ENCODE measurements at regions not wholly inside any gene's neighbourhood (a gene's known extent, or its start where the extent isn't known, plus 50 kb on each side); places are given as distances from the start of the nearest gene placed in this dataset.
A peak's percentile ranks its signal among the peaks of the same experiment; 100 is the strongest.

DNA sequence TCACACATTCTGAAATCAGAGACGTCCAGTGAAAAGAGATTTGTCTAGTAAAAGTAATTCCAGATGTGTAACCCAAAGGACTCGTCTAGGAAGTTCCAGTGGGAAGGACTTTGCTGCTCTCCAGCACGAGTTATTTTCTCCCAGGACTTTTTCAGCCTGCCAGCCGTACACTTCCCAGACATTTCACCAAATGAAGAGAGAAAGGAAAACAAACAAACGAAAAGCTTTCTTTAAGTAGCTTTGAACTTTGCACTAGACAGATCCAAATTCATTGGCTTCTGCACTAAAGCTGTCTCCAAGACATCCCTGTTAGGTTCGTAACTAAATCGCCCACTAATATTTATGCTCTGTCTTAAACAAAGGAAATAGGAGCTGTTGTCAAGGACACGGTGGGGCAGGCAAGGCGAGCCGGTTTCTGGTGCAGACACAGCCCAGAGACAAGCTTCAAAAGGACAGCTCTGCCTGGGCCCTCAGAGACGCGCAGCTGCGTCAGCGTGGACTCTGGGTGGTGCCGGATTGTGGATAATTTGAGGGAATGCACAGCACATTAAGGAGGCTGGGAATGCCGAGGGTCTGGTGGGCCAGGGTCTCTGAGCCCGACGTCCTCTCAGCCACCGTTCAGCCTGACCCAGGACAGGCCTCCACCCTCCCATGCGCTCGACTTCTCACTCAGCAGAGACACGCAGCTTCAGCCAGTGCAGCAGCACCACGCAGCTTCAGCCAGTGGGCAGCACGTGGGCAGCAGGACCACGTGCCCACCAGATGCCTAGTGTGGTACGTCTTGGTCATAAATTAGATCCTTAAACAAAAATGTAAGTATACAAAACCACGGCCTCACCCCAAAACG is 64.1 kb upstream of the INSIG1 start:
- no peak for DNase-seq
- ChIA-PET POLR2A (interaction anchor here (1.0 kb wide), 1 partner anchor 64 kb away, joined by 5 read pairs; the partner anchor contains the start of gene INSIG1), CTCF (interaction anchor here (1.1 to 1.3 kb wide), 2 partner anchors 19 to 111 kb away, joined by 3 read pairs; no protein-coding TSS in a partner anchor)
- Histone ChIP-seq H3K36me3 (ENCODE audit: control insufficient read depth, insufficient read depth, low read length) (no peaks in the 10 kb centered on the region; the same call in 1 of the 2 replicates), H3K27me3 (replicated peaks; ENCODE audit: control insufficient read depth, insufficient read depth, low read length) (no peaks in the 10 kb centered on the region), H3K9me3 (peaks cover 7% of the 10 kb centered on the region; the same call in 1 of the 2 replicates), H3K4me1 (peaks cover 59% of the 10 kb centered on the region), H3K4me3 (ENCODE audit: low read depth, low read length) (no peak overlapping the region)
- Mint-ChIP-seq H3K4me1 (ENCODE audit: low read depth, unreplicated experiment) (peaks cover 40% of the 10 kb centered on the region), H3K36me3 (ENCODE audit: insufficient read depth, unreplicated experiment) (peaks cover 18% of the 10 kb centered on the region), H3K4me3 (ENCODE audit: unreplicated experiment) (no peak overlapping the region), H3K27ac (ENCODE audit: unreplicated experiment) (peak overlapping the region; percentile 87), H3K27me3 (ENCODE audit: insufficient read depth, unreplicated experiment) (no peaks in the 10 kb centered on the region), H3K9me3 (ENCODE audit: unreplicated experiment) (no peaks in the 10 kb centered on the region)
- BruUV-seq (replicated peaks) = no TSS peak
- intact Hi-C loops (cut with micrococcal nuclease; ENCODE audit: unreplicated experiment) = loop anchor here (1.0 to 2.0 kb wide), 2 partner anchors 19 to 64 kb away; partner anchors contain the start of gene INSIG1
- TF ChIP-seq, protein P1, sequence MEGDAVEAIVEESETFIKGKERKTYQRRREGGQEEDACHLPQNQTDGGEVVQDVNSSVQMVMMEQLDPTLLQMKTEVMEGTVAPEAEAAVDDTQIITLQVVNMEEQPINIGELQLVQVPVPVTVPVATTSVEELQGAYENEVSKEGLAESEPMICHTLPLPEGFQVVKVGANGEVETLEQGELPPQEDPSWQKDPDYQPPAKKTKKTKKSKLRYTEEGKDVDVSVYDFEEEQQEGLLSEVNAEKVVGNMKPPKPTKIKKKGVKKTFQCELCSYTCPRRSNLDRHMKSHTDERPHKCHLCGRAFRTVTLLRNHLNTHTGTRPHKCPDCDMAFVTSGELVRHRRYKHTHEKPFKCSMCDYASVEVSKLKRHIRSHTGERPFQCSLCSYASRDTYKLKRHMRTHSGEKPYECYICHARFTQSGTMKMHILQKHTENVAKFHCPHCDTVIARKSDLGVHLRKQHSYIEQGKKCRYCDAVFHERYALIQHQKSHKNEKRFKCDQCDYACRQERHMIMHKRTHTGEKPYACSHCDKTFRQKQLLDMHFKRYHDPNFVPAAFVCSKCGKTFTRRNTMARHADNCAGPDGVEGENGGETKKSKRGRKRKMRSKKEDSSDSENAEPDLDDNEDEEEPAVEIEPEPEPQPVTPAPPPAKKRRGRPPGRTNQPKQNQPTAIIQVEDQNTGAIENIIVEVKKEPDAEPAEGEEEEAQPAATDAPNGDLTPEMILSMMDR (IDR thresholded peaks at IDR 0.05; ENCODE audit: insufficient read depth in 1 of 2, low read depth in 1 of 2, low read length in 1 of 2, severe bottlenecking in 1 of 2, unreplicated experiment in 1 of 2) = no peak

DNA sequence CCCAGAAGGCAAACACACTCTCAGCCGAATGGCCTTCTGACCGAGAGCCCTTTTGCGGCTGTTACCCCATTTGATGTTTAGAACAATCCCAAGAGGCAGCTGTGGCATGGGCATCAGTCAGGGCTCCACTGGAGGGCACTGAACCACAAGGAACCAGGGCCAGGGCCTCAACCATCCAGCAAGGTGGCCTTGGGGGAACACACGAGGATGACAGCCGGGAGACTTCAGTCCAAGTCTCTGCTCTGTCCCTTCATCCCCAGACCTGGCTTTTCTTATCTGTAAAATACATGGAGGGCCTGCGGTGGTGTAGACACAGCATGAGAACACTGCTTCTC is 63.6 kb upstream of the INSIG1 start:
- TF ChIP-seq, protein P1 (IDR thresholded peaks at IDR 0.05; ENCODE audit: insufficient read depth in 1 of 2, low read depth in 1 of 2, low read length in 1 of 2, severe bottlenecking in 1 of 2, unreplicated experiment in 1 of 2) = no peak
- H3K4me3 Mint-ChIP-seq (ENCODE audit: unreplicated experiment) = no peak overlapping the region
- DNase-seq = no peak
- H3K36me3 Mint-ChIP-seq (ENCODE audit: insufficient read depth, unreplicated experiment) = peaks cover 24% of the 10 kb centered on the region
- POLR2A ChIA-PET = interaction anchor here (1.0 kb wide), 1 partner anchor 63 kb away, joined by 5 read pairs; the partner anchor contains the start of gene INSIG1
- CTCF ChIA-PET = interaction anchor here (1.1 to 1.8 kb wide), 3 partner anchors 19 to 111 kb away, joined by 3 to 6 read pairs (median 3); partner anchors contain the start of gene INSIG1
- peaks cover 40% of the 10 kb centered on the region for H3K4me1 Mint-ChIP-seq (ENCODE audit: low read depth, unreplicated experiment)
- Histone ChIP-seq H3K36me3 (ENCODE audit: control insufficient read depth, insufficient read depth, low read length) (no peaks in the 10 kb centered on the region; the same call in 1 of the 2 replicates), H3K9me3 (peaks cover 10% of the 10 kb centered on the region; the same call in 1 of the 2 replicates), H3K4me3 (ENCODE audit: low read depth, low read length) (no peak overlapping the region), H3K27me3 (replicated peaks; ENCODE audit: control insufficient read depth, insufficient read depth, low read length) (no peaks in the 10 kb centered on the region), H3K4me1 (peaks cover 62% of the 10 kb centered on the region)
- intact Hi-C loops (cut with micrococcal nuclease; ENCODE audit: unreplicated experiment) = loop anchor here (1.0 to 2.0 kb wide), 2 partner anchors 19 to 63 kb away; partner anchors contain the start of gene INSIG1
- peak overlapping the region; percentile 87 for H3K27ac Mint-ChIP-seq (ENCODE audit: unreplicated experiment)
- BruUV-seq (replicated peaks) = no TSS peak
- H3K27me3 Mint-ChIP-seq (ENCODE audit: insufficient read depth, unreplicated experiment) = no peaks in the 10 kb centered on the region
- peaks cover 6% of the 10 kb centered on the region for H3K9me3 Mint-ChIP-seq (ENCODE audit: unreplicated experiment)

DNA sequence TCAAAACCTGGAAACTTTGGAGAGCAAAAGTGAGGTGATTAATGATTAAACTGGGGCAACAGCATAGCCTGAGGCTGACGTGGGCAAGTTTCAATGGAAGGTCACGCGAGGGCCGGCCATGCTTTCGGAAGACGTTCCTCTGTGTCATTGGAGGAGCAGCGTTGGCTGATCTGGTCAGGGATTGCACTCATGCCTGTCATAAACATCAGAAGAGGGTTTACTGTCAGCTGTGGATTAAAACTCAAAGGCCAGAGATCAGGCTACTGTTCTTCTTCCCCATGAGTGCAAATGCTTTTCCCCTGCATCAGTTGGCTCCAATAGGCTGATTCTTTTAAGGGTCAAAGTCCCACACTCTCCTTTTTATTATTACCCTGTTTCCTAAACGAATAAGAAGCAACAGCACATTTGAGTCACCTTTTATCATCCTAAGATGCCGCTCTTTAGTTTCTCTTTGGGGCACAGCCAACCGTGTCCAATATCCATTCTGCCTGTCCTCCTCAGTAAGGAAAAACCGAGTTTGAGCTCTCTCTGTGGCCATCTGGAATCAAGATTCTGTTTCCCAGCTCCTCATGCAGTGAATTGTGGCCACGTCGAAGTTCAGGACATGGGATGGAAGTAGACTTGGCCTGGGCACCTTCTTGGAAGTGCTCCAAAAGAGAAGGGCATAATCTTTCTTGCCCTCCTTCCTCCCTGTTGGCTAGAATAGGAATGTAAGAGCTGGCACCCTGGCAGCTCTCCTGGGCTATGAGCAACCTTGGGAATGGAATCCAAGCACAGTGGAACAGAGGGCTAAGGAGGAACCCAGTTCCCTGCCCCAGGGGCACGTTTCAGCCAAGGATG is 62.5 kb upstream of the INSIG1 start:
- Mint-ChIP-seq H3K4me1 (ENCODE audit: low read depth, unreplicated experiment) (peaks cover 36% of the 10 kb centered on the region), H3K9me3 (ENCODE audit: unreplicated experiment) (peaks cover 13% of the 10 kb centered on the region), H3K36me3 (ENCODE audit: insufficient read depth, unreplicated experiment) (peaks cover 30% of the 10 kb centered on the region), H3K27ac (ENCODE audit: unreplicated experiment) (peak overlapping the region; percentile 87), H3K4me3 (ENCODE audit: unreplicated experiment) (peak overlapping the region; percentile 6), H3K27me3 (ENCODE audit: insufficient read depth, unreplicated experiment) (no peaks in the 10 kb centered on the region)
- H3K4me3 ChIP-seq (ENCODE audit: low read depth, low read length) = no peak overlapping the region
- BruUV-seq (replicated peaks) = TSS peak; percentile 97
- no peaks in the 10 kb centered on the region; the same call in 1 of the 2 replicates for H3K36me3 ChIP-seq (ENCODE audit: control insufficient read depth, insufficient read depth, low read length)
- H3K4me1 ChIP-seq = peaks cover 67% of the 10 kb centered on the region
- intact Hi-C loops (cut with micrococcal nuclease; ENCODE audit: unreplicated experiment) = loop anchor here (1.0 to 2.0 kb wide), 2 partner anchors 20 to 62 kb away; partner anchors contain the start of gene INSIG1
- POLR2A ChIA-PET = no interaction called here
- CTCF ChIA-PET = interaction anchor here (0.6 to 1.8 kb wide), 2 partner anchors 62 to 69 kb away, joined by 3 to 6 read pairs; partner anchors contain the start of gene INSIG1
- peaks cover 14% of the 10 kb centered on the region; the same call in 1 of the 2 replicates for H3K9me3 ChIP-seq
- no peaks in the 10 kb centered on the region for H3K27me3 ChIP-seq (replicated peaks; ENCODE audit: control insufficient read depth, insufficient read depth, low read length)
- peak; percentile 84 to 92 for DNase-seq
- TF ChIP-seq, protein P1 (IDR thresholded peaks at IDR 0.05; ENCODE audit: insufficient read depth in 1 of 2, low read depth in 1 of 2, low read length in 1 of 2, severe bottlenecking in 1 of 2, unreplicated experiment in 1 of 2) = no peak
